SU-DHL-6 (cell line): ENCODE measurements at regions not wholly inside any gene's neighbourhood (a gene's known extent, or its start where the extent isn't known, plus 50 kb on each side); places are given as distances from the start of the nearest gene placed in this dataset.

ENCODE experiments used
- H2AFZ ChIP-seq: fragments of 200-600 bp; sonication (generic); 2 replicates; pipeline ENCODE4 v1.6.1; 2014; ENCODE audit warnings: low read depth, mild to moderate bottlenecking, moderate library complexity, mixed read lengths, antibody characterized with exemption, low read length; ENCODE audit not compliant: severe bottlenecking
- H3F3A ChIP-seq: fragments of 200-600 bp; shearing (Covaris generic); 2 replicates; pipeline ENCODE4 v1.6.0; 2016; ENCODE audit warnings: antibody characterized with exemption, mild to moderate bottlenecking; ENCODE audit not compliant: insufficient read depth
- H3K27ac ChIP-seq: fragments of 200-600 bp; sonication (generic); 2 replicates; pipeline ENCODE4 v1.5.1; 2016; ENCODE audit warnings: low read depth, mild to moderate bottlenecking, low read length, moderate library complexity, mixed read lengths
- H3K27me3 ChIP-seq: fragments of 200-600 bp; sonication (generic), shearing (Covaris generic); 2 replicates; pipeline ENCODE4 v1.6.0; 2014; ENCODE audit warnings: mild to moderate bottlenecking, low read length
- H3K36me3 ChIP-seq: fragments of 200-600 bp; sonication (generic); 2 replicates; pipeline ENCODE4 v1.6.1; 2014; ENCODE audit warnings: mild to moderate bottlenecking, low read length, mixed read lengths
- H3K4me2 ChIP-seq: fragments of 300-600, 200-600 bp; shearing (Covaris generic), sonication (generic); 2 replicates; pipeline ENCODE4 v1.6.0; 2014; ENCODE audit warnings: low read length, low read depth, mild to moderate bottlenecking; ENCODE audit not compliant: poor library complexity, severe bottlenecking
- H3K4me3 ChIP-seq: fragments of 200-600 bp; sonication (generic); 2 replicates; pipeline ENCODE4 v1.5.1; 2014; ENCODE audit warnings: antibody characterized with exemption, low read length, mild to moderate bottlenecking, mixed read lengths; ENCODE audit not compliant: insufficient read depth, poor library complexity, severe bottlenecking
- H3K79me2 ChIP-seq: fragments of 200-600 bp; sonication (generic); 2 replicates; pipeline ENCODE4 v1.6.1; 2014; ENCODE audit warnings: mild to moderate bottlenecking, low read length, moderate library complexity; ENCODE audit not compliant: insufficient read depth
- H3K9ac ChIP-seq: fragments of 200-600 bp; sonication (generic); 2 replicates; pipeline ENCODE4 v1.7.0; 2014; ENCODE audit warnings: mild to moderate bottlenecking, low read length
- H3K9me2 ChIP-seq: fragments of 200-600 bp; sonication (generic); replicated peaks from 2 replicates; pipeline ENCODE4 v1.6.1; 2014; ENCODE audit warnings: low read length; ENCODE audit not compliant: insufficient read depth
- H3K9me3 ChIP-seq: fragments of 200-600 bp; sonication (generic); 2 replicates; pipeline ENCODE4 v1.6.1; 2014; ENCODE audit warnings: low read length, mixed read lengths; ENCODE audit not compliant: insufficient read depth
- H4K20me1 ChIP-seq: fragments of 200-600 bp; sonication (generic); 2 replicates; pipeline ENCODE4 v1.6.1; 2014; ENCODE audit warnings: low read depth, mild to moderate bottlenecking, antibody characterized with exemption, low read length, moderate library complexity, mixed read lengths
- CTCF ChIP-seq: fragments of 200-600 bp; sonication (generic); IDR thresholded peaks from one replicate; pipeline ENCODE4 v1.5.1; 2017; ENCODE audit warnings: antibody characterized with exemption, mild to moderate bottlenecking, low read length, moderate library complexity; ENCODE audit not compliant: insufficient read depth, poor library complexity, severe bottlenecking
- EZH2phosphoT487 ChIP-seq: fragments of 200-600 bp; sonication (generic), shearing (Covaris generic); conservative IDR thresholded peaks from 2 replicates; pipeline ENCODE4 v1.6.1; 2018; ENCODE audit warnings: mild to moderate bottlenecking, antibody characterized with exemption, low read length, moderate library complexity, mixed read lengths

GRCh38 chr2:184410160-184410559, 188.2 kb upstream of the ZNF804A start:
- Histone ChIP-seq H3K9me2 (no peaks in the 10 kb centered on the region), H4K20me1 (no peaks in the 10 kb centered on the region), H3K9me3 (no peaks in the 10 kb centered on the region; the same call in 1 of the 2 replicates), H3F3A (no peaks in the 10 kb centered on the region), H3K9ac (no peak overlapping the region), H3K4me3 (no peak overlapping the region), H3K27me3 (no peaks in the 10 kb centered on the region), H3K79me2 (no peaks in the 10 kb centered on the region), H3K4me2 (no peak overlapping the region), H2AFZ (peak overlapping the region; percentile 77), H3K27ac (no peak overlapping the region), H3K36me3 (no peaks in the 10 kb centered on the region)
- TF ChIP-seq CTCF: no peak
- no peak for TF ChIP-seq EZH2phosphoT487

GRCh38 chr2:184413221-184413620, 185.1 kb upstream of the ZNF804A start:
- Histone ChIP-seq H2AFZ (no peak overlapping the region), H4K20me1 (no peaks in the 10 kb centered on the region), H3K9ac (no peak overlapping the region), H3K4me2 (no peak overlapping the region), H3K36me3 (no peaks in the 10 kb centered on the region), H3K27me3 (no peaks in the 10 kb centered on the region), H3K27ac (no peak overlapping the region), H3K4me3 (no peak overlapping the region), H3F3A (no peaks in the 10 kb centered on the region), H3K9me3 (no peaks in the 10 kb centered on the region), H3K79me2 (no peaks in the 10 kb centered on the region), H3K9me2 (no peaks in the 10 kb centered on the region)
- TF ChIP-seq EZH2phosphoT487 (no peak), CTCF (no peak)

GRCh38 chr2:184413671-184414229, 184.6 kb upstream of the ZNF804A start:
- Histone ChIP-seq H3K79me2 (no peaks in the 10 kb centered on the region), H3K27me3 (no peaks in the 10 kb centered on the region), H3K9ac (no peak overlapping the region), H3K9me2 (no peaks in the 10 kb centered on the region), H3K9me3 (no peaks in the 10 kb centered on the region), H3K4me2 (no peak overlapping the region), H3F3A (no peaks in the 10 kb centered on the region), H3K4me3 (no peak overlapping the region), H2AFZ (no peak overlapping the region), H3K27ac (no peak overlapping the region), H3K36me3 (no peaks in the 10 kb centered on the region), H4K20me1 (no peaks in the 10 kb centered on the region)
- TF ChIP-seq CTCF: no peak
- no peak for TF ChIP-seq EZH2phosphoT487
